HCT116 (cell line): ENCODE measurements at regions not wholly inside any gene's neighbourhood (a gene's known extent, or its start where the extent isn't known, plus 50 kb on each side); places are given as distances from the start of the nearest gene placed in this dataset.

Experiments
- ATF3 ChIP-seq: IDR thresholded peaks from 2 replicates; pipeline ENCODE4 v1.6.1; 2012
- CBX3 ChIP-seq: IDR thresholded peaks from 2 replicates; pipeline ENCODE4 v1.6.1; 2012; ENCODE audit warnings: low read depth
- CEBPB ChIP-seq: IDR thresholded peaks from 2 replicates; pipeline ENCODE4 v1.6.1; 2012; ENCODE audit warnings: low read depth
- CTCF ChIP-seq, 3 experiments: fragments of 200-600 bp in 1 of 3; sonication (generic) in 1 of 3; IDR thresholded peaks in 2 of 3; conservative IDR thresholded peaks in 1 of 3; 2 replicates each; pipeline ENCODE4 v1.5.1; 2012 to 2017; ENCODE audit warnings: low read depth in 2 of 3, low read length in 2 of 3, antibody characterized with exemption in 1 of 3, borderline replicate concordance in 1 of 3, control low read depth in 1 of 3, mild to moderate bottlenecking in 1 of 3, mixed read lengths in 1 of 3, mixed run types in 1 of 3, moderate library complexity in 1 of 3; ENCODE audit not compliant: insufficient read depth in 1 of 3
- ELF1 ChIP-seq: IDR thresholded peaks from 2 replicates; pipeline ENCODE4 v1.6.1; 2012; ENCODE audit warnings: low read depth, borderline replicate concordance
- EZH2 ChIP-seq: fragments of 200-600 bp; sonication (generic); IDR thresholded peaks from 2 replicates; pipeline ENCODE4 v1.6.1; 2017; ENCODE audit warnings: antibody characterized with exemption, mixed run types
- POLR2A ChIP-seq: IDR thresholded peaks from 2 replicates; pipeline ENCODE4 v1.7.0; 2011; ENCODE audit warnings: borderline replicate concordance; ENCODE audit not compliant: insufficient read depth, insufficient read length; ENCODE audit errors: extremely low read depth
- POLR2AphosphoS5 ChIP-seq: IDR thresholded peaks from 2 replicates; pipeline ENCODE4 v1.6.1; 2011; ENCODE audit warnings: mild to moderate bottlenecking, low read depth, low read length, moderate library complexity
- SIN3A ChIP-seq: IDR thresholded peaks from 2 replicates; pipeline ENCODE4 v1.6.1; 2012; ENCODE audit warnings: low read depth
- SP1 ChIP-seq: IDR thresholded peaks from 2 replicates; pipeline ENCODE4 v1.6.1; 2012; ENCODE audit warnings: low read depth
- YY1 ChIP-seq: IDR thresholded peaks from 2 replicates; pipeline ENCODE4 v1.6.1; 2011; ENCODE audit warnings: low read length, low read depth, moderate library complexity, mild to moderate bottlenecking; ENCODE audit not compliant: insufficient replicate concordance; ENCODE audit errors: extremely low read depth
- ZBTB33 ChIP-seq: IDR thresholded peaks from 2 replicates; pipeline ENCODE4 v1.6.1; 2011; ENCODE audit warnings: mild to moderate bottlenecking, low read length, moderate library complexity; ENCODE audit not compliant: insufficient replicate concordance; ENCODE audit errors: extremely low read depth

GRCh38 chr20:16904751-16905150 is 156.6 kb downstream of the OTOR start:
- TF ChIP-seq CTCF (IDR thresholded peaks at IDR 0.05 in 2 of 3, conservative IDR thresholded peaks at IDR 0.05 in 1 of 3; ENCODE audit: borderline replicate concordance in 1 of 3, insufficient read depth in 1 of 3, low read depth in 2 of 3, low read length in 2 of 3) (peak in 2 of 3 experiments; percentile 35 to 40; a peak in 4 of 6 replicates), YY1 (no peak), EZH2 (no peak), SP1 (no peak), SIN3A (no peak), POLR2AphosphoS5 (no peak), POLR2A (no peak), CEBPB (no peak), CBX3 (no peak), ELF1 (no peak), ZBTB33 (no peak), ATF3 (no peak)
